GM19099 (cell line): ENCODE measurements at regions not wholly inside any gene's neighbourhood (a gene's known extent, or its start where the extent isn't known, plus 50 kb on each side); places are given as distances from the start of the nearest gene placed in this dataset.

Source experiments
- POLR2A ChIP-seq: IDR thresholded peaks from 3 replicates; pipeline ENCODE4 v1.6.1; 2011; ENCODE audit warnings: low read depth; ENCODE audit not compliant: insufficient read length; ENCODE audit errors: extremely low read depth

DNA sequence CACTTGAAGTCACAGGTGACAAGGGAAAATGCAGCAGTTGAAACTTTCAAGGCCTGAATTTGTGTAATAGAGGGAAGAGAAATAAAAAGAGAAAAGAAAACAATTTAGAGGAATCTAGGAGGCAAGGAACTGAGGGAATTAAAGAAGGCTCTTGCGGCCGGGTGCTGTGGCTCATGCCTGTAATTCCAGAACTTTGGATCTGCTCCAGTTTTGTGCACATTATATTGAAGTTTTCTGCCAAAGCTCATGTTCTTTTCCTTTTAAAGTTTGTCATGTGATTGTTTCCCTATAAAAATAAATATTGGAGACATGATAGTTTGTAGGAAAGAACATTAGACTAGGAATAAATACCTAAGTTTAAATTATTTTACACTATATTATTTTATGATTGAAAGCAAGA, 433.9 kb upstream of the CPEB2 start:
- no peak for TF ChIP-seq POLR2A

GRCh38 chr4:14575289-14575688, 427.0 kb upstream of the CPEB2 start:
- no peak for TF ChIP-seq POLR2A

DNA sequence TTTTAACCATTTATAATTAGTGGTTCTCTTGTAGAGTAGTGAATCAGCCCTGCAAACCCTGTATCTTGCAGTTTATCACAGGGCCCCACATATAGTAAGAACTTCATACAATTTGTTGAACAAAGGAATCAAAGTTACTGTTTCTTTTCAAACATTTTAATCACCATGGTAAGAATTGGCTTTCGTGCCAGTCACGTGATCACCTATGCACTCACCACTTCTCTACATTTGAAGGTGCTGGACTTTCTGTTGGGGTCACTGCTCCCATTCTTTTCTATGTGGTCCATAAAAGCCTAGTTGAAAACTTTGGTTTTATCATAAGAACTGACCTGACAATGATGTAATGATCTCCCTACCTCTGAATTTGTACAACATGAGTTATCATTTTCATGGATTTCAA, 426.4 kb upstream of the CPEB2 start:
- TF ChIP-seq POLR2A = no peak

DNA sequence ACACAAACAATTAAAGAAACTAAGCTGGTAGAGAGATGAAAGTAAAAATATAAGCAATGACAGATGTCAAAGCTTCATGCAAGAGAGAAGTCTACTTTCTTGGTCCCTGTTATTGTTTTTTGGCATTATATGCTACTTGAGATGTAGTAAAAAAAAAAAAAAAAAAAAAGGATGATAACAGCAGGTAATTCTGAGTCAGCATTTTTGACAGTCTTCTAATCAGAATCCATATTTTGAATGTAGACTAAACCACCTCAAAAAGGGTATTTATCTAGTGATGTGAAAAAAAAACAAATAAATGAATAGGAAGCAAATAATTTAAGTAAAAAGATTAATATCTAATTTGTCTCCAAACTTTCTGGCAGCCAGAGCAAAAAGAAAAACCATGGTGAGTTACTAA, 422.2 kb upstream of the CPEB2 start:
- TF ChIP-seq POLR2A = no peak

- no peak for TF ChIP-seq POLR2A
These were observed 420.5 kb upstream of the CPEB2 start for GRCh38 chr4:14581741-14582140.

- TF ChIP-seq POLR2A = no peak
These were observed 419.6 kb upstream of the CPEB2 start for GRCh38 chr4:14582677-14583076.

GRCh38 chr4:14583331-14583730, 418.9 kb upstream of the CPEB2 start:
- TF ChIP-seq POLR2A = no peak

DNA sequence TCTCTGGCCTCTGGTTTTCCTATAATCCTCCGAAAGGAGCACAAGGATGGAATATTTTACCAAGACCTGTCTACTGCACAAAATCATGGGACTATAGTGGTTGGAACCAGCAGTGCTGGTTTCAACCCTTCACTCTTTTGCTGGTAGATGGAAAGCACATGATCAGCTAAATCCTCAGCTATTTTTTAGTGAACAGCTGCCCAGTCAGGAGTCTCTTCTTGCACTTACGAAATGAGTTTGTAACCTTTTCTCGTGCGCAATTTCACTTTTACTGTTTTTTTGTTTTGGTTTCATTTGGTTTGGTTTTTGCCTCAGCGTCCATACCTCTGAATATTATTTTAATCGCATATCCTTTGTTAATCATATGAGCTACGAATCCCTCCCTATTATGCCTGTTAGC, 418.5 kb upstream of the CPEB2 start:
- no peak for TF ChIP-seq POLR2A

DNA sequence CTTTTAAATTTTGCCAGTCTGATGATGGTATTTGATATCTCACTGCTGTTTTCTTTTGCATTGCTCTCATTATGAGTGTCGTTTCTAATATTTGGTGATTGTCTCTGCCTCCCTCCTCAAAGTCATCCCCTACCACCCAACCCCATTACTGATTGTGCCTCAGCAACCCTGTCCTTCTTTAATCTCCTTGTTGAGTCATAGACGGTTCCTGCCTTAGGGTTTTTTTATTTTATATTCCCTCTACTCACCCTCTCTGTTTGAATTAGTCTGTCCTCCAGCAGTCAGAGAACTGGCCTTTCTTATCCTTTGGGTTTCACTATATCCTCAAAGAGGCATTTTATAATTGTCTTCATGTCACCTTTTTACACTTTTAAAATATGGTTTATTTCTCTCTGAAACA, 409.3 kb upstream of the CPEB2 start:
- no peak for TF ChIP-seq POLR2A

DNA sequence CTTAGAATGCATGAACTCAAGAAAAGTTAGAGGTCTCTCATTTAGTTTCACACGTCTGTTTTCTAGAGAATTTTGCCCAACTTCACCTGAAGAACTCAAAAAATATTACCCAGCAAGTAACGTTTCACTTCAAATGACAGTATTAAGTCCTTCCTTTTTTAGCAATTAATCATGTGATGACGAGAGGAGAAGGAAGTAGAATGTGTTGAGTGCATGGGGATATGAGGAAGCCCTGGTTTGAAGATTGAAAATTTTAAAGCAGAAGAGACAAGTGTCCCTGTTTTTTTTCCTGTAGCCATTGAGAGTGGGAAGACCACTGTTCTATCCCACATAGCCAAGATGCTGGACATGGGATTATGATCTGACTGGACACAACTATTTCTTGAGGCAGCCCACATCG, 406.3 kb upstream of the CPEB2 start:
- no peak for TF ChIP-seq POLR2A

- TF ChIP-seq POLR2A = no peak
These were observed 405.8 kb upstream of the CPEB2 start for GRCh38 chr4:14596437-14596836.

- TF ChIP-seq POLR2A = no peak
These were observed 405.4 kb upstream of the CPEB2 start for GRCh38 chr4:14596904-14597303.

- TF ChIP-seq POLR2A = no peak
These were observed 400.1 kb upstream of the CPEB2 start for GRCh38 chr4:14602206-14602605.

GRCh38 chr4:14607001-14607400, 395.3 kb upstream of the CPEB2 start:
- no peak for TF ChIP-seq POLR2A

- no peak for TF ChIP-seq POLR2A
These were observed 394.7 kb upstream of the CPEB2 start for GRCh38 chr4:14607578-14607977.

- no peak for TF ChIP-seq POLR2A
These were observed 393.7 kb upstream of the CPEB2 start for GRCh38 chr4:14608630-14609029.

- no peak for TF ChIP-seq POLR2A
These were observed 387.4 kb upstream of the CPEB2 start for GRCh38 chr4:14614840-14615239.

DNA sequence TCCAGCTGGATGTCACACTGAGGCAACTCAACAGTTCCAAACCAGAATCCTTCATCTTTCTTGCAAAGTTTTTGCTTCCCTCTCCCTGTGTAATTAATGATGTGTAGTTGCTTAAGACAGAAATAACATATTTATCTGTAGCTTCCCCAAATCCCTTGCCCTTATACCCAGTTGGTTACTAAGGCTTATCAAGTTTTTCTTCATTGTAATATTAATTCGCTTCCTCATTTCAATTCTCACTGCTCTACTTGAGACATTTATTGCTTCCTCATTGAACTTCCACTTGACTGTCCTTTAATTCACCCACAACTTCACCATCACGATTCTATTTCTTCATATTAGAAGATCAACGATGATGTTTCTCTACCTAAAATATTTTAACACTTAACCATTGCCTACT, 386.6 kb upstream of the CPEB2 start:
- TF ChIP-seq POLR2A = no peak

GRCh38 chr4:14620567-14621141, 381.6 kb upstream of the CPEB2 start:
- TF ChIP-seq POLR2A = no peak
